HepG2 (cell line): ENCODE measurements at regions not wholly inside any gene's neighbourhood (a gene's known extent, or its start where the extent isn't known, plus 50 kb on each side); places are given as distances from the start of the nearest gene placed in this dataset.

Experiments
- ATAC-seq: fragments of 200-7000 bp; cut with Tn5 transposase; 3 replicates; pipeline ENCODE4 v1.9.1; 2020; ENCODE audit warnings: mild to moderate bottlenecking, moderate library complexity
- BruUV-seq: library from RNA; stranded (reverse); fragments of 400-500 nt; replicated peaks from 2 replicates; lab custom pipeline; 2021; lab: Mats Ljungman, UMichigan
- CTCF ChIA-PET: fragments of 300-600 bp; formaldehyde crosslinking; extraction: SDS; loops from one replicate; lab custom pipeline; 2021; ENCODE audit warnings: low total read pairs, inconsistent platforms, low intra/inter-chr PET ratio; lab: Yijun Ruan, JAX
- POLR2A ChIA-PET: fragments of 350-600 bp; sonication (Branson Sonifier 250); formaldehyde crosslinking; loops from one replicate; lab custom pipeline; 2020; ENCODE audit warnings: antibody characterized with exemption, inconsistent platforms; lab: Yijun Ruan, JAX
- DNase-seq: peaks from one replicate; pipeline ENCODE4 v3.0.0-alpha.2; 2015; ENCODE audit warnings: low spot score
- FAIRE-seq: peaks from 3 replicates; lab custom pipeline; 2011; peaks lifted over from hg19 to GRCh38; lab: Jason Lieb, UNC
- H2AFZ ChIP-seq: one replicate; pipeline ENCODE4 v1.6.1; 2011; ENCODE audit warnings: low read length, inconsistent platforms
- H3K27ac ChIP-seq: fragments of 300-600 bp; 3 replicates; pipeline ENCODE4 v1.8.0; 2011; ENCODE audit warnings: mixed run types, mild to moderate bottlenecking, mixed read lengths, low read length, inconsistent platforms; ENCODE audit not compliant: insufficient read depth; ENCODE audit errors: extremely low read length
- H3K27me3 ChIP-seq, 2 experiments: fragments of 200-600 bp in 1 of 2; 2 replicates in 1 of 2; 3 replicates in 1 of 2; pipeline versions ENCODE4 v1.6.0 to v1.8.0; 2011; ENCODE audit warnings: low read length in 2 of 2, mild to moderate bottlenecking in 2 of 2, moderate library complexity in 2 of 2, inconsistent platforms in 1 of 2; ENCODE audit not compliant: insufficient read depth in 2 of 2, control insufficient read depth in 1 of 2
- H3K36me3 ChIP-seq, 2 experiments: fragments of 200-600 bp in 1 of 2; replicated peaks in 1 of 2; 2 replicates in 1 of 2; 3 replicates in 1 of 2; pipeline versions ENCODE4 v1.5.1 to v1.8.0; 2011; ENCODE audit warnings: low read length in 2 of 2, inconsistent platforms in 1 of 2; ENCODE audit not compliant: insufficient read depth in 2 of 2, control insufficient read depth in 1 of 2
- H3K4me1 ChIP-seq: 2 replicates; pipeline ENCODE4 v1.5.1; 2012; ENCODE audit warnings: low read length, inconsistent platforms; ENCODE audit not compliant: insufficient read depth
- H3K4me2 ChIP-seq: 2 replicates; pipeline ENCODE4 v1.6.0; 2011; ENCODE audit warnings: low read depth, low read length, inconsistent platforms
- H3K4me3 ChIP-seq, 3 experiments: fragments of 200-600 bp in 1 of 3; sonication (generic), shearing (Covaris generic) in 1 of 3; replicated peaks in 1 of 3; 2 replicates each; pipeline ENCODE4 v1.5.1; 2011 to 2016; ENCODE audit warnings: low read length in 3 of 3, inconsistent platforms in 2 of 3, low read depth in 2 of 3, mild to moderate bottlenecking in 2 of 3, control low read depth in 1 of 3, mixed read lengths in 1 of 3; ENCODE audit not compliant: insufficient read depth in 1 of 3
- H3K79me2 ChIP-seq: one replicate; pipeline ENCODE4 v1.6.1; 2011; ENCODE audit warnings: low read length, inconsistent platforms; ENCODE audit not compliant: insufficient read depth
- H3K9ac ChIP-seq: 2 replicates; pipeline ENCODE4 v1.6.0; 2011; ENCODE audit warnings: mild to moderate bottlenecking, low read depth, low read length, inconsistent platforms; ENCODE audit not compliant: insufficient read depth
- H3K9me3 ChIP-seq: 2 replicates; pipeline ENCODE4 v1.5.1; 2012; ENCODE audit warnings: mild to moderate bottlenecking, low read length
- H4K20me1 ChIP-seq: 2 replicates; pipeline ENCODE4 v1.6.0; 2011; ENCODE audit warnings: inconsistent platforms, mild to moderate bottlenecking, low read length, moderate library complexity; ENCODE audit not compliant: insufficient read depth
- AGO1 ChIP-seq: fragments of 200-400 bp; formaldehyde crosslinking; IDR thresholded peaks from 2 replicates; pipeline ENCODE4 v1.6.1; 2017; ENCODE audit warnings: mild to moderate bottlenecking, low read depth, low read length, moderate library complexity; ENCODE audit not compliant: poor library complexity, severe bottlenecking
- CC2D1A ChIP-seq: sonication (generic); formaldehyde crosslinking; IDR thresholded peaks from 2 replicates; pipeline ENCODE4 v1.8.1; 2023; ENCODE audit warnings: mild to moderate bottlenecking, missing genetic modification reagents
- MXD3 ChIP-seq: IDR thresholded peaks from 2 replicates; pipeline ENCODE4 v1.6.1; 2016; ENCODE audit warnings: mild to moderate bottlenecking, missing biosample characterization, missing genetic modification reagents
- NCOA2 ChIP-seq: sonication (generic); formaldehyde crosslinking; IDR thresholded peaks from 2 replicates; pipeline ENCODE4 v1.8.0; 2022; ENCODE audit warnings: inconsistent platforms
- REL ChIP-seq: sonication (generic); formaldehyde crosslinking; conservative IDR thresholded peaks from 2 replicates; pipeline ENCODE4 v1.8.0; 2022; ENCODE audit warnings: mild to moderate bottlenecking, missing genetic modification reagents, moderate library complexity
- ZNF264 ChIP-seq: sonication (generic); formaldehyde crosslinking; IDR thresholded peaks from 2 replicates; pipeline ENCODE4 v1.4.0; 2020; ENCODE audit warnings: missing genetic modification reagents
- ZNF329 ChIP-seq: sonication (generic); formaldehyde crosslinking; IDR thresholded peaks from 2 replicates; pipeline ENCODE4 v1.9.0; 2021; ENCODE audit warnings: low read depth, mild to moderate bottlenecking, missing genetic modification reagents
- ZNF530 ChIP-seq: sonication (generic); formaldehyde crosslinking; IDR thresholded peaks from 2 replicates; pipeline ENCODE4 v1.5.0; 2020; ENCODE audit warnings: low read depth, mild to moderate bottlenecking, missing genetic modification reagents
- ZNF572 ChIP-seq: sonication (generic); formaldehyde crosslinking; IDR thresholded peaks from 2 replicates; pipeline ENCODE4 v1.5.1; 2020; ENCODE audit warnings: mild to moderate bottlenecking, missing genetic modification reagents
- ZNF773 ChIP-seq: sonication (generic); formaldehyde crosslinking; IDR thresholded peaks from 2 replicates; pipeline ENCODE4 v1.4.0; 2020; ENCODE audit warnings: missing genetic modification reagents, borderline replicate concordance
- ZNF782 ChIP-seq: sonication (generic); formaldehyde crosslinking; IDR thresholded peaks from 2 replicates; pipeline ENCODE4 v1.4.0; 2020; ENCODE audit warnings: missing genetic modification reagents, mild to moderate bottlenecking, borderline replicate concordance
- WGBS: methylation state at CpG from one replicate; pipeline ENCODE4 v1.1.6; 2017; ENCODE audit warnings: low lambda C conversion rate; 5-methylcytosine and 5-hydroxymethylcytosine counted together
- in situ Hi-C: cut with HindIII; loops from 2 replicates; pipeline ENCODE4 v1.10.0; 2017; ENCODE audit warnings: low pct_unique_long_range_greater_than_20kb; ENCODE audit not compliant: extremely low pct_ligation_motif_present
- intact Hi-C: fragments of 100-400 bp; cut with micrococcal nuclease; formaldehyde crosslinking; loops from one replicate; pipeline ENCODE4 v1.10.0; 2022; ENCODE audit not compliant: unreplicated experiment
- TF ChIP-seq, protein P1 (sequence below): sonication (generic); formaldehyde crosslinking; IDR thresholded peaks from 2 replicates; pipeline ENCODE4 v1.4.0; 2020; ENCODE audit warnings: missing genetic modification reagents

DNA sequence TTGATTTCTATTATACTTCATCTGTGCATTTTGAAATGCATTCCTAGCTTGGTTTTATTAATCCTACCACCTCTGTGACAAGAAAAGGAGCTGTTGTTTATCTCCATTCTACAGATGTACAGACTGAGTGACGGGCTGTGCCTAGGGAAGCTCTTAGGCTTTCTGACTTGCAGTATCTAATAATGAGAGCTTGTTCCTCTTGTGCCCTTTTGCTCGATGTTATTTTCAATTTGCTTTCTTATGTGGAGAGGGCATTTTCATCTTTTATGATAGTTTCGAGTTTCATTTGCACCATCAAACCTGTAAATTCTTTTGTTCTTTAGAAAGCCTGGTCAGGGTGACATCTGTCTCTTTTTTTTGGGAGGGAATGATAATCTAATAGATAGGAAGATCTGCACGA is 256.5 kb downstream of the C4orf33 start:
- no peaks in the 10 kb centered on the region for H3K9me3 ChIP-seq
- no peaks in the 10 kb centered on the region for H3K27me3 ChIP-seq
- no peak overlapping the region for H2AFZ ChIP-seq
- no peaks in the 10 kb centered on the region for H3K36me3 ChIP-seq
- in situ Hi-C loops, result no loop called here
- H3K4me3 ChIP-seq, result no peak overlapping the region
- intact Hi-C loops, result no loop called here
- WGBS, result 4% methylated on average over 4 of the region's 4 CpGs
- ChIA-PET CTCF (no interaction called here), POLR2A (no interaction called here)
- TF ChIP-seq NCOA2, result no peak
- TF ChIP-seq REL, result no peak
- no peak for TF ChIP-seq CC2D1A
- TF ChIP-seq ZNF264 (CRISPR knock-in tag), result no peak
- TF ChIP-seq MXD3 (CRISPR knock-in tag), result no peak
- no peak for TF ChIP-seq ZNF572 (CRISPR knock-in tag)
- TF ChIP-seq AGO1, result no peak
- TF ChIP-seq ZNF329 (CRISPR knock-in tag), result no peak
- BruUV-seq, result no TSS peak
- no peak overlapping the region for H3K9ac ChIP-seq
- ATAC-seq (no peak), DNase-seq (no peak), FAIRE-seq (no peak)
- H3K79me2 ChIP-seq, result no peaks in the 10 kb centered on the region
- H4K20me1 ChIP-seq, result no peaks in the 10 kb centered on the region
- H3K27ac ChIP-seq, result no peak overlapping the region
- no peaks in the 10 kb centered on the region for H3K4me1 ChIP-seq
- H3K4me2 ChIP-seq, result no peak overlapping the region

GRCh38 chr4:129353490-129353889 is 257.5 kb downstream of the C4orf33 start:
- no peak for TF ChIP-seq ZNF782
- TF ChIP-seq ZNF530 (CRISPR knock-in tag), result no peak
- TF ChIP-seq ZNF773, result no peak
- TF ChIP-seq, protein P1, sequence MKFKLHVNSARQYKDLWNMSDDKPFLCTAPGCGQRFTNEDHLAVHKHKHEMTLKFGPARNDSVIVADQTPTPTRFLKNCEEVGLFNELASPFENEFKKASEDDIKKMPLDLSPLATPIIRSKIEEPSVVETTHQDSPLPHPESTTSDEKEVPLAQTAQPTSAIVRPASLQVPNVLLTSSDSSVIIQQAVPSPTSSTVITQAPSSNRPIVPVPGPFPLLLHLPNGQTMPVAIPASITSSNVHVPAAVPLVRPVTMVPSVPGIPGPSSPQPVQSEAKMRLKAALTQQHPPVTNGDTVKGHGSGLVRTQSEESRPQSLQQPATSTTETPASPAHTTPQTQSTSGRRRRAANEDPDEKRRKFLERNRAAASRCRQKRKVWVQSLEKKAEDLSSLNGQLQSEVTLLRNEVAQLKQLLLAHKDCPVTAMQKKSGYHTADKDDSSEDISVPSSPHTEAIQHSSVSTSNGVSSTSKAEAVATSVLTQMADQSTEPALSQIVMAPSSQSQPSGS (CRISPR knock-in tag), result no peak
- 0% methylated on average over 1 of the region's 1 CpG for WGBS
- Histone ChIP-seq H3K27me3 (no peaks in the 10 kb centered on the region), H3K9ac (no peak overlapping the region), H3K36me3 (no peaks in the 10 kb centered on the region), H3K4me2 (no peak overlapping the region), H4K20me1 (no peaks in the 10 kb centered on the region), H3K9me3 (no peaks in the 10 kb centered on the region), H3K27ac (no peak overlapping the region), H3K4me3 (no peak overlapping the region), H2AFZ (no peak overlapping the region), H3K79me2 (no peaks in the 10 kb centered on the region), H3K4me1 (no peaks in the 10 kb centered on the region)
- no TSS peak for BruUV-seq
- CTCF ChIA-PET, result no interaction called here
- POLR2A ChIA-PET, result no interaction called here
- intact Hi-C loops (no loop called here), in situ Hi-C loops (no loop called here)
- no peak for FAIRE-seq
- no peak for DNase-seq
- no peak for ATAC-seq
